ENCODE measurements at regions not wholly inside any gene's neighbourhood (a gene's known extent, or its start where the extent isn't known, plus 50 kb on each side); places are given as distances from the start of the nearest gene placed in this dataset.
A peak's percentile ranks its signal among the peaks of the same experiment; 100 is the strongest.

DNA sequence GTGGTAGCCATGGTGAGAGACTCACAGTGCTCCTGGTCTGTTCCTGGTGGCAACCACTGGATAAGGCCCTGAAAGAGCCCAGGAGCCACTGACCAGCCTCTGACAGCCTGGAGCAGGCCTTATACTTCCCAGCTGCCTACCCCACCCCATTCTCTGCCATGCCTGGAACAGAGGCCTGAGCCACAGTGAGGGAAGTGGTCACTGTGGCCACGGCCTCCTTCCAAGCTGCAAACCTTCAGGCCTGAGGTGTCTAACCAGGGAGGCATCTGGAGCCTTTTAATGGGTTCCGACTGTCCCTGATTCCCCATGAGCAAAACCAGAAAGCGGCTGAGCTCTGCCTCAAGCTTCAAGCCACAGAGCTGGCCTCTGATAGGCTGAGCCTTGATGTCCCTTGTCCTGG, 113.0 kb upstream of the SIRPA start:
- TF ChIP-seq, protein P1, sequence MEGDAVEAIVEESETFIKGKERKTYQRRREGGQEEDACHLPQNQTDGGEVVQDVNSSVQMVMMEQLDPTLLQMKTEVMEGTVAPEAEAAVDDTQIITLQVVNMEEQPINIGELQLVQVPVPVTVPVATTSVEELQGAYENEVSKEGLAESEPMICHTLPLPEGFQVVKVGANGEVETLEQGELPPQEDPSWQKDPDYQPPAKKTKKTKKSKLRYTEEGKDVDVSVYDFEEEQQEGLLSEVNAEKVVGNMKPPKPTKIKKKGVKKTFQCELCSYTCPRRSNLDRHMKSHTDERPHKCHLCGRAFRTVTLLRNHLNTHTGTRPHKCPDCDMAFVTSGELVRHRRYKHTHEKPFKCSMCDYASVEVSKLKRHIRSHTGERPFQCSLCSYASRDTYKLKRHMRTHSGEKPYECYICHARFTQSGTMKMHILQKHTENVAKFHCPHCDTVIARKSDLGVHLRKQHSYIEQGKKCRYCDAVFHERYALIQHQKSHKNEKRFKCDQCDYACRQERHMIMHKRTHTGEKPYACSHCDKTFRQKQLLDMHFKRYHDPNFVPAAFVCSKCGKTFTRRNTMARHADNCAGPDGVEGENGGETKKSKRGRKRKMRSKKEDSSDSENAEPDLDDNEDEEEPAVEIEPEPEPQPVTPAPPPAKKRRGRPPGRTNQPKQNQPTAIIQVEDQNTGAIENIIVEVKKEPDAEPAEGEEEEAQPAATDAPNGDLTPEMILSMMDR (IDR thresholded peaks at IDR 0.05; ENCODE audit: insufficient read depth, low read length, poor library complexity, severe bottlenecking), result no peak
- Histone ChIP-seq H3K27me3 (ENCODE audit: control insufficient read depth, insufficient read depth, low read length) (no peaks in the 10 kb centered on the region), H3K36me3 (ENCODE audit: control insufficient read depth, insufficient read depth, low read length) (no peaks in the 10 kb centered on the region), H3K4me3 (ENCODE audit: low read depth, low read length) (no peak overlapping the region)
- no peak for DNase-seq (ENCODE audit: low read depth)

DNA sequence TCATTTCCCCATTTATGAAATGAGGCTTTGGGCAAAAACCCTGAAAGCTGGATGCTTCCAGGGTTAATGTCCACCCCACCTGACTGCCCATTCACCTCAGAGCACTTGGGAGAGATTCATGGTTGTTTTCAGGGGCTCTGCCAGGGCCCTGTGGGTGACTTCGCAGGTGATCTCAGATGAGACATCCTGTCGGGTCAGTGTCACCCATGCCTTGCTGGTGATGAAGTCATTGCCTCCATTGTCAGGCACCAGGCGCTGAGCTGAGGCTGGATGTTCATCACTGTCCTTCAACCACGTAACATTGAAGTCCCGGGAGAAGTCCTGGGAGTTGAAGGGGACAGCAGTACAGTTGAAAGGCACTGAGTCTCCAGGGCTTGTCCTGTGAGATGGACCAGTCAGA, 115.6 kb upstream of the SIRPA start:
- no peak for DNase-seq (ENCODE audit: low read depth)
- H3K27me3 ChIP-seq (ENCODE audit: control insufficient read depth, insufficient read depth, low read length), result no peaks in the 10 kb centered on the region
- H3K4me3 ChIP-seq (ENCODE audit: low read depth, low read length), result no peak overlapping the region
- H3K36me3 ChIP-seq (ENCODE audit: control insufficient read depth, insufficient read depth, low read length), result no peaks in the 10 kb centered on the region
- TF ChIP-seq, protein P1 (IDR thresholded peaks at IDR 0.05; ENCODE audit: insufficient read depth, low read length, poor library complexity, severe bottlenecking), result no peak

DNA sequence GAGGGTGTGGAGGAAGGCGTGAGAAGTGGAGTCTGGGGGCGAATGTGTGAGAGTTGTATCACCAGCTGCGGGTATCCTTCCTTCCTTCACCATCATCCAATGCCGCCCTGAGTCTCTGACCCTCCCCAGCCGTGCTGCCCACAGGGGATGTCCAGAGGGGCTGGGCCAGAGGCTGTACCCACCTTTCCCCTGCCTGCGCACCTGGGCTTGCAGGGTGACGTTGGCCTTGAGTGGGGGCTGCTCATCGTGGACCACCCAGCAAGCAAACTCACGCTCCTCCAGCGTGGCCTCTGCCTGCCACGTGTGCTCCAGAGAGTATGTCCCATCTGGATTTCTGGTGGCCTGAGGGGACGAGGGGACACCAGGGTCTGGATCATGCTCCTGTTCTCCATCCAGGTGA, 116.9 kb upstream of the SIRPA start:
- Histone ChIP-seq H3K36me3 (ENCODE audit: control insufficient read depth, insufficient read depth, low read length) (no peaks in the 10 kb centered on the region), H3K4me3 (ENCODE audit: low read depth, low read length) (no peak overlapping the region), H3K27me3 (ENCODE audit: control insufficient read depth, insufficient read depth, low read length) (no peaks in the 10 kb centered on the region)
- TF ChIP-seq, protein P1 (IDR thresholded peaks at IDR 0.05; ENCODE audit: insufficient read depth, low read length, poor library complexity, severe bottlenecking), result no peak
- no peak for DNase-seq (ENCODE audit: low read depth)

DNA sequence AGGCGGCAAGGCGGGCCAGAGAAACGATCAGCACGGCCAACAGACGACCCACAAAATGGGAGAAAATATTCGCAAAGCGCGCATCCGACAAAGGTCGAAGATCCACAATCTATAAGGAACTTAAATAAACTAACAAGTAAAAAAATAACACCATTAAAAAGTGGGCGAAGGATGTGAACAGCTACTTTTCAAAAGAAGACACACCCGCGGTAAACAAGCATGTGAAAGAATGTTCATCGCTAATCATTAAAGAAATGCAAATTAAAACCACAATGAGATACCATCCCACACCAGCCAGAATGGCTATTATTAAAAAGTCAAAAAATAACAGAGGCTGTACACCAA, 117.8 kb upstream of the SIRPA start:
- no peak for DNase-seq (ENCODE audit: low read depth)
- H3K36me3 ChIP-seq (ENCODE audit: control insufficient read depth, insufficient read depth, low read length), result no peaks in the 10 kb centered on the region
- no peaks in the 10 kb centered on the region for H3K27me3 ChIP-seq (ENCODE audit: control insufficient read depth, insufficient read depth, low read length)
- TF ChIP-seq, protein P1 (IDR thresholded peaks at IDR 0.05; ENCODE audit: insufficient read depth, low read length, poor library complexity, severe bottlenecking), result no peak
- no peak overlapping the region for H3K4me3 ChIP-seq (ENCODE audit: low read depth, low read length)

DNA sequence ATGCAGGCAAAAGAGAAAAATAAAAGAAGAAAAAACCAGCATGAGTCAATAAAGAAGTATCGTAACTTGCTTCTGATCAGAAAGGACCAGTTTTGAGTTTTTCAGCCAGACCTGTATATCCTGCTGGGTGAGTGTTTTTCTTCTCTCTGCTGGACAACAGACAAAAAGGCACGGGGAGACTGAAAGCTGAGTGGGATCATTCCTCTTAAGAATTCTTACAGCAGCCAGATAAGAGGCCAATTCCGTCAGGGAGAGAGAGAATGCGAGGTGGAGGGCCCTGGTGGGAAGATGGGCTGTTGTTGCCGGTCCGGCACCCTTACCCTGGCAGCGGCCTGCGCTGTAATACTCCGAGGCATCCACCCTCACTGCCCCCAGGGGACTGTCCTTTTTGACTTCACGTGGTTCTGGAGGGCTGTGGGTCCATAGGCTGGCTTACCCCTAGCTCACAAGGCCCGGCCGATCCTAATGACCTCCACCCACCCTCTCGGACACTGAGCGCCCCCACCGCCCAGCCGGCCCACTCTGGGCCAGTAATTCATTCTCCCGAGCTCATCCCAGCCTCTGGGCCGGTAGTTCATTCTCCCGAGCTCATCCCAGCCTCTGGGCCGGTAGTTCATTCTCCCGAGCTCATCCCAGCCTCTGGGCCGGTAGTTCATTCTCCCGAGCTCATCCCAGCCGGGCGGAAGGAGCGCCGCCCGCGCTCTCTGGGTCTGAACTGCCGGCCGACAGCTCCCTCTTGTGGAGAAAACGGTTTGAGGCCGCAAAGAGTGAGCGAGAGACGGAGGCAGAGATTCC, 118.3 kb upstream of the SIRPA start:
- peak; percentile 34 for DNase-seq (ENCODE audit: low read depth)
- TF ChIP-seq, protein P1 (IDR thresholded peaks at IDR 0.05; ENCODE audit: insufficient read depth, low read length, poor library complexity, severe bottlenecking), result peak; percentile 80
- H3K27me3 ChIP-seq (ENCODE audit: control insufficient read depth, insufficient read depth, low read length), result no peaks in the 10 kb centered on the region
- peak overlapping the region; percentile 74 for H3K4me3 ChIP-seq (ENCODE audit: low read depth, low read length)
- H3K36me3 ChIP-seq (ENCODE audit: control insufficient read depth, insufficient read depth, low read length), result no peaks in the 10 kb centered on the region

DNA sequence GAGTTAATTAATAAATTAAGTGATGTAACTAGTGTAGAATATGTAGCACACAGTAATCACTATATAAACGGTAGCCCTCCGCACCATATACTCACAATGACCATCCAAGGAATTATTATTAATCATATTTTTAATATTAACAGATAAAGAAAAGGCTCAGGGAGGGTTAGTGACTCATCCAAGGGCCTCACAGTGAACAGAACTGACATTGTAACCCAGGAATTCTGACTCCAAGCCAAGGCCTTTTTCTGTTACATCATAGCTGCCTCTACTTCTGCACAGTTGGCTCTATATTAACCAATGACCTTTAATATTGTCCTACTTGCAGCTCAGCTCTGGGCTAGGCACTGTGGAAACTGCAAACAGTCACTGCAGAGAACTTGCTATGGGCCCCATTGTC, 117.5 kb upstream of the SIRPG start:
- H3K27me3 ChIP-seq (ENCODE audit: control insufficient read depth, insufficient read depth, low read length), result no peaks in the 10 kb centered on the region
- TF ChIP-seq, protein P1 (IDR thresholded peaks at IDR 0.05; ENCODE audit: insufficient read depth, low read length, poor library complexity, severe bottlenecking), result no peak
- H3K4me3 ChIP-seq (ENCODE audit: low read depth, low read length), result no peak overlapping the region
- no peak for DNase-seq (ENCODE audit: low read depth)
- H3K36me3 ChIP-seq (ENCODE audit: control insufficient read depth, insufficient read depth, low read length), result no peaks in the 10 kb centered on the region

Measured in kidney epithelial cell (primary cell).